HEK293 (cell line): ENCODE measurements at regions not wholly inside any gene's neighbourhood (a gene's known extent, or its start where the extent isn't known, plus 50 kb on each side); places are given as distances from the start of the nearest gene placed in this dataset.

Experiments used
- ATF2 ChIP-seq: fragments of 450-650 bp; formaldehyde crosslinking; IDR thresholded peaks from 2 replicates; pipeline ENCODE4 v1.5.1; 2016; ENCODE audit warnings: missing biosample characterization, missing genetic modification characterization, low read depth
- CTCF ChIP-seq: fragments of 450-650 bp; formaldehyde crosslinking; IDR thresholded peaks from 2 replicates; pipeline ENCODE4 v1.5.1; 2016; ENCODE audit warnings: missing biosample characterization, missing genetic modification characterization
- ZFHX2 ChIP-seq: fragments of 450-650 bp; formaldehyde crosslinking; conservative IDR thresholded peaks from 2 replicates; pipeline ENCODE4 v1.5.1; 2016; ENCODE audit warnings: missing biosample characterization, missing genetic modification characterization
- ZFP37 ChIP-seq: fragments of 450-650 bp; formaldehyde crosslinking; IDR thresholded peaks from 2 replicates; pipeline ENCODE4 v1.5.1; 2016; ENCODE audit warnings: missing biosample characterization, missing genetic modification characterization
- ZNF148 ChIP-seq: fragments of 450-650 bp; formaldehyde crosslinking; IDR thresholded peaks from 2 replicates; pipeline ENCODE4 v1.5.0; 2017; ENCODE audit warnings: missing biosample characterization, missing genetic modification characterization, borderline replicate concordance
- ZNF274 ChIP-seq, 2 experiments: fragments of 200-500 bp in 1 of 2; fragments of 450-650 bp in 1 of 2; sonication (Bioruptor generic) in 1 of 2; formaldehyde crosslinking in 1 of 2; IDR thresholded peaks; 2 replicates each; pipeline versions ENCODE4 v1.5.1 to v1.6.1; 2014 to 2016; ENCODE audit warnings: borderline replicate concordance in 1 of 2, inconsistent platforms in 1 of 2, low read length in 1 of 2, missing biosample characterization in 1 of 2, missing genetic modification characterization in 1 of 2
- ZNF398 ChIP-seq: fragments of 450-650 bp; formaldehyde crosslinking; IDR thresholded peaks from 2 replicates; pipeline ENCODE4 v1.5.1; 2017; ENCODE audit warnings: missing biosample characterization, missing genetic modification characterization
- ZNF560 ChIP-seq: fragments of 450-650 bp; formaldehyde crosslinking; IDR thresholded peaks from 2 replicates; pipeline ENCODE4 v1.5.1; 2017; ENCODE audit warnings: missing biosample characterization, missing genetic modification characterization, borderline replicate concordance
- ZNF654 ChIP-seq: fragments of 450-650 bp; formaldehyde crosslinking; IDR thresholded peaks from 2 replicates; pipeline ENCODE4 v1.5.1; 2016; ENCODE audit warnings: low read depth, missing biosample characterization, missing genetic modification characterization
- ZNF670 ChIP-seq: fragments of 450-650 bp; formaldehyde crosslinking; IDR thresholded peaks from 2 replicates; pipeline ENCODE4 v1.5.1; 2016; ENCODE audit warnings: missing biosample characterization, missing genetic modification characterization, low read depth
- ZNF677 ChIP-seq: fragments of 450-650 bp; IDR thresholded peaks from 2 replicates; pipeline ENCODE4 v1.5.0; 2018; ENCODE audit warnings: missing biosample characterization, mild to moderate bottlenecking, missing genetic modification characterization, moderate library complexity

- no peak for TF ChIP-seq ZNF670 (tag by site-specific recombination)
- TF ChIP-seq CTCF = no peak
- TF ChIP-seq ZFP37 (tag by site-specific recombination) = no peak
- TF ChIP-seq ZNF654 (tag by site-specific recombination) = no peak
- TF ChIP-seq ZFHX2 (tag by site-specific recombination) = no peak
- no peak for TF ChIP-seq ZNF274 (IDR thresholded peaks at IDR 0.05; ENCODE audit: low read length)
- TF ChIP-seq ZNF274 (tag by site-specific recombination; IDR thresholded peaks at IDR 0.05; ENCODE audit: borderline replicate concordance) = no peak
- no peak for TF ChIP-seq ZNF677
- TF ChIP-seq ZNF560 (tag by site-specific recombination) = no peak
- no peak for TF ChIP-seq ATF2 (tag by site-specific recombination)
- TF ChIP-seq ZNF398 (tag by site-specific recombination) = no peak
- TF ChIP-seq ZNF148 (tag by site-specific recombination) = no peak
These were observed 53.2 kb upstream of the ALX4 start for GRCh38 chr11:44363116-44363515.
